GM23338 (cell line): ENCODE measurements at regions not wholly inside any gene's neighbourhood (a gene's known extent, or its start where the extent isn't known, plus 50 kb on each side); places are given as distances from the start of the nearest gene placed in this dataset.

ENCODE experiments used
- CREB1 ChIP-seq: fragments of 250-450 bp; sonication (Bioruptor Pico); IDR thresholded peaks from 2 replicates; pipeline ENCODE4 v1.5.0; 2020; ENCODE audit warnings: low read depth, mild to moderate bottlenecking, moderate library complexity
- EZH2 ChIP-seq: fragments of 200-600 bp; sonication (generic); IDR thresholded peaks from one replicate; pipeline ENCODE4 v1.8.0; 2017; ENCODE audit warnings: antibody characterized with exemption, mild to moderate bottlenecking, low read depth; ENCODE audit not compliant: unreplicated experiment
- EZH2phosphoT487 ChIP-seq: fragments of 200-600 bp; sonication (generic); IDR thresholded peaks from one replicate; pipeline ENCODE4 v1.8.1; 2018; ENCODE audit warnings: antibody characterized with exemption; ENCODE audit not compliant: unreplicated experiment
- JUNB ChIP-seq: IDR thresholded peaks from one replicate; pipeline ENCODE4 v1.6.1; 2016; ENCODE audit warnings: antibody characterized with exemption; ENCODE audit not compliant: unreplicated experiment
- POLR2AphosphoS5 ChIP-seq: IDR thresholded peaks from 2 replicates; pipeline ENCODE4 v1.6.1; 2016; ENCODE audit warnings: antibody characterized with exemption, low read depth
- ZNF331 ChIP-seq: fragments of 250-450 bp; sonication (Bioruptor Pico); IDR thresholded peaks from 2 replicates; pipeline ENCODE4 v1.5.0; 2020; ENCODE audit warnings: low read depth, mild to moderate bottlenecking, moderate library complexity
- TF ChIP-seq, protein P1 (sequence below), 2 experiments: fragments of 200-600 bp in 1 of 2; sonication (generic) in 1 of 2; conservative IDR thresholded peaks; 2 replicates each; pipeline versions ENCODE4 v1.5.1 to v1.6.1; 2016 to 2017; ENCODE audit warnings: antibody characterized with exemption in 2 of 2, low read depth in 2 of 2, mild to moderate bottlenecking in 2 of 2, moderate library complexity in 1 of 2
- TF ChIP-seq, protein P2 (sequence below): IDR thresholded peaks from one replicate; pipeline ENCODE4 v1.6.1; 2018; ENCODE audit warnings: antibody characterized with exemption; ENCODE audit not compliant: unreplicated experiment
- TF ChIP-seq, protein P3 (sequence below): IDR thresholded peaks from 2 replicates; pipeline ENCODE4 v1.6.1; 2016; ENCODE audit warnings: antibody characterized with exemption
- TF ChIP-seq, protein P4 (sequence below): fragments of 250-450 bp; sonication (Bioruptor Pico); IDR thresholded peaks from 2 replicates; pipeline ENCODE4 v1.5.0; 2020; ENCODE audit warnings: mild to moderate bottlenecking, moderate library complexity

DNA sequence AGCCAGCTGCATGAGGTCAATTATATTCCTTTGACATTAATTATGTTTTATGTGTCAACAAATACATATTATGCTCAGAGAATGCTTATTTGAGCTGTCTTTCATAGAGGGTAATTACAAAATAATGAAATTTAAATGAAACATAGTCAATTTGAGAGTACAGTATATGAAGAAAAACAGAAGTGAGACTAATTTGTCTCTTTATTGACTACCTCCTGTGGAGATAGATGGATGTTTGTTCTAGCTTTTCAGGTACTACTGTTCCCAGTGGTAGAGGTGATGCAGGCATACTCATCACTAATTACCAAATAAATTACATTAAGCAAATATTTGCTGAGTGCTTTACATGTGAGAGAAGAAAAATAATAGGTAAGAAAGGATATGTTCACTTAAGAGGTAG is 1129.6 kb downstream of the OTOL1 start:
- TF ChIP-seq POLR2AphosphoS5 (no peak), CREB1 (CRISPR knock-in tag) (no peak), EZH2 (no peak), EZH2phosphoT487 (no peak), JUNB (no peak), ZNF331 (CRISPR knock-in tag) (no peak)
- TF ChIP-seq, protein P1, sequence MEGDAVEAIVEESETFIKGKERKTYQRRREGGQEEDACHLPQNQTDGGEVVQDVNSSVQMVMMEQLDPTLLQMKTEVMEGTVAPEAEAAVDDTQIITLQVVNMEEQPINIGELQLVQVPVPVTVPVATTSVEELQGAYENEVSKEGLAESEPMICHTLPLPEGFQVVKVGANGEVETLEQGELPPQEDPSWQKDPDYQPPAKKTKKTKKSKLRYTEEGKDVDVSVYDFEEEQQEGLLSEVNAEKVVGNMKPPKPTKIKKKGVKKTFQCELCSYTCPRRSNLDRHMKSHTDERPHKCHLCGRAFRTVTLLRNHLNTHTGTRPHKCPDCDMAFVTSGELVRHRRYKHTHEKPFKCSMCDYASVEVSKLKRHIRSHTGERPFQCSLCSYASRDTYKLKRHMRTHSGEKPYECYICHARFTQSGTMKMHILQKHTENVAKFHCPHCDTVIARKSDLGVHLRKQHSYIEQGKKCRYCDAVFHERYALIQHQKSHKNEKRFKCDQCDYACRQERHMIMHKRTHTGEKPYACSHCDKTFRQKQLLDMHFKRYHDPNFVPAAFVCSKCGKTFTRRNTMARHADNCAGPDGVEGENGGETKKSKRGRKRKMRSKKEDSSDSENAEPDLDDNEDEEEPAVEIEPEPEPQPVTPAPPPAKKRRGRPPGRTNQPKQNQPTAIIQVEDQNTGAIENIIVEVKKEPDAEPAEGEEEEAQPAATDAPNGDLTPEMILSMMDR (conservative IDR thresholded peaks at IDR 0.05; ENCODE audit: low read depth in 2 of 2) = no peak
- TF ChIP-seq, protein P2, sequence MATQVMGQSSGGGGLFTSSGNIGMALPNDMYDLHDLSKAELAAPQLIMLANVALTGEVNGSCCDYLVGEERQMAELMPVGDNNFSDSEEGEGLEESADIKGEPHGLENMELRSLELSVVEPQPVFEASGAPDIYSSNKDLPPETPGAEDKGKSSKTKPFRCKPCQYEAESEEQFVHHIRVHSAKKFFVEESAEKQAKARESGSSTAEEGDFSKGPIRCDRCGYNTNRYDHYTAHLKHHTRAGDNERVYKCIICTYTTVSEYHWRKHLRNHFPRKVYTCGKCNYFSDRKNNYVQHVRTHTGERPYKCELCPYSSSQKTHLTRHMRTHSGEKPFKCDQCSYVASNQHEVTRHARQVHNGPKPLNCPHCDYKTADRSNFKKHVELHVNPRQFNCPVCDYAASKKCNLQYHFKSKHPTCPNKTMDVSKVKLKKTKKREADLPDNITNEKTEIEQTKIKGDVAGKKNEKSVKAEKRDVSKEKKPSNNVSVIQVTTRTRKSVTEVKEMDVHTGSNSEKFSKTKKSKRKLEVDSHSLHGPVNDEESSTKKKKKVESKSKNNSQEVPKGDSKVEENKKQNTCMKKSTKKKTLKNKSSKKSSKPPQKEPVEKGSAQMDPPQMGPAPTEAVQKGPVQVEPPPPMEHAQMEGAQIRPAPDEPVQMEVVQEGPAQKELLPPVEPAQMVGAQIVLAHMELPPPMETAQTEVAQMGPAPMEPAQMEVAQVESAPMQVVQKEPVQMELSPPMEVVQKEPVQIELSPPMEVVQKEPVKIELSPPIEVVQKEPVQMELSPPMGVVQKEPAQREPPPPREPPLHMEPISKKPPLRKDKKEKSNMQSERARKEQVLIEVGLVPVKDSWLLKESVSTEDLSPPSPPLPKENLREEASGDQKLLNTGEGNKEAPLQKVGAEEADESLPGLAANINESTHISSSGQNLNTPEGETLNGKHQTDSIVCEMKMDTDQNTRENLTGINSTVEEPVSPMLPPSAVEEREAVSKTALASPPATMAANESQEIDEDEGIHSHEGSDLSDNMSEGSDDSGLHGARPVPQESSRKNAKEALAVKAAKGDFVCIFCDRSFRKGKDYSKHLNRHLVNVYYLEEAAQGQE = no peak
- TF ChIP-seq, protein P3, sequence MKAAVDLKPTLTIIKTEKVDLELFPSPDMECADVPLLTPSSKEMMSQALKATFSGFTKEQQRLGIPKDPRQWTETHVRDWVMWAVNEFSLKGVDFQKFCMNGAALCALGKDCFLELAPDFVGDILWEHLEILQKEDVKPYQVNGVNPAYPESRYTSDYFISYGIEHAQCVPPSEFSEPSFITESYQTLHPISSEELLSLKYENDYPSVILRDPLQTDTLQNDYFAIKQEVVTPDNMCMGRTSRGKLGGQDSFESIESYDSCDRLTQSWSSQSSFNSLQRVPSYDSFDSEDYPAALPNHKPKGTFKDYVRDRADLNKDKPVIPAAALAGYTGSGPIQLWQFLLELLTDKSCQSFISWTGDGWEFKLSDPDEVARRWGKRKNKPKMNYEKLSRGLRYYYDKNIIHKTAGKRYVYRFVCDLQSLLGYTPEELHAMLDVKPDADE = no peak
- TF ChIP-seq, protein P4, sequence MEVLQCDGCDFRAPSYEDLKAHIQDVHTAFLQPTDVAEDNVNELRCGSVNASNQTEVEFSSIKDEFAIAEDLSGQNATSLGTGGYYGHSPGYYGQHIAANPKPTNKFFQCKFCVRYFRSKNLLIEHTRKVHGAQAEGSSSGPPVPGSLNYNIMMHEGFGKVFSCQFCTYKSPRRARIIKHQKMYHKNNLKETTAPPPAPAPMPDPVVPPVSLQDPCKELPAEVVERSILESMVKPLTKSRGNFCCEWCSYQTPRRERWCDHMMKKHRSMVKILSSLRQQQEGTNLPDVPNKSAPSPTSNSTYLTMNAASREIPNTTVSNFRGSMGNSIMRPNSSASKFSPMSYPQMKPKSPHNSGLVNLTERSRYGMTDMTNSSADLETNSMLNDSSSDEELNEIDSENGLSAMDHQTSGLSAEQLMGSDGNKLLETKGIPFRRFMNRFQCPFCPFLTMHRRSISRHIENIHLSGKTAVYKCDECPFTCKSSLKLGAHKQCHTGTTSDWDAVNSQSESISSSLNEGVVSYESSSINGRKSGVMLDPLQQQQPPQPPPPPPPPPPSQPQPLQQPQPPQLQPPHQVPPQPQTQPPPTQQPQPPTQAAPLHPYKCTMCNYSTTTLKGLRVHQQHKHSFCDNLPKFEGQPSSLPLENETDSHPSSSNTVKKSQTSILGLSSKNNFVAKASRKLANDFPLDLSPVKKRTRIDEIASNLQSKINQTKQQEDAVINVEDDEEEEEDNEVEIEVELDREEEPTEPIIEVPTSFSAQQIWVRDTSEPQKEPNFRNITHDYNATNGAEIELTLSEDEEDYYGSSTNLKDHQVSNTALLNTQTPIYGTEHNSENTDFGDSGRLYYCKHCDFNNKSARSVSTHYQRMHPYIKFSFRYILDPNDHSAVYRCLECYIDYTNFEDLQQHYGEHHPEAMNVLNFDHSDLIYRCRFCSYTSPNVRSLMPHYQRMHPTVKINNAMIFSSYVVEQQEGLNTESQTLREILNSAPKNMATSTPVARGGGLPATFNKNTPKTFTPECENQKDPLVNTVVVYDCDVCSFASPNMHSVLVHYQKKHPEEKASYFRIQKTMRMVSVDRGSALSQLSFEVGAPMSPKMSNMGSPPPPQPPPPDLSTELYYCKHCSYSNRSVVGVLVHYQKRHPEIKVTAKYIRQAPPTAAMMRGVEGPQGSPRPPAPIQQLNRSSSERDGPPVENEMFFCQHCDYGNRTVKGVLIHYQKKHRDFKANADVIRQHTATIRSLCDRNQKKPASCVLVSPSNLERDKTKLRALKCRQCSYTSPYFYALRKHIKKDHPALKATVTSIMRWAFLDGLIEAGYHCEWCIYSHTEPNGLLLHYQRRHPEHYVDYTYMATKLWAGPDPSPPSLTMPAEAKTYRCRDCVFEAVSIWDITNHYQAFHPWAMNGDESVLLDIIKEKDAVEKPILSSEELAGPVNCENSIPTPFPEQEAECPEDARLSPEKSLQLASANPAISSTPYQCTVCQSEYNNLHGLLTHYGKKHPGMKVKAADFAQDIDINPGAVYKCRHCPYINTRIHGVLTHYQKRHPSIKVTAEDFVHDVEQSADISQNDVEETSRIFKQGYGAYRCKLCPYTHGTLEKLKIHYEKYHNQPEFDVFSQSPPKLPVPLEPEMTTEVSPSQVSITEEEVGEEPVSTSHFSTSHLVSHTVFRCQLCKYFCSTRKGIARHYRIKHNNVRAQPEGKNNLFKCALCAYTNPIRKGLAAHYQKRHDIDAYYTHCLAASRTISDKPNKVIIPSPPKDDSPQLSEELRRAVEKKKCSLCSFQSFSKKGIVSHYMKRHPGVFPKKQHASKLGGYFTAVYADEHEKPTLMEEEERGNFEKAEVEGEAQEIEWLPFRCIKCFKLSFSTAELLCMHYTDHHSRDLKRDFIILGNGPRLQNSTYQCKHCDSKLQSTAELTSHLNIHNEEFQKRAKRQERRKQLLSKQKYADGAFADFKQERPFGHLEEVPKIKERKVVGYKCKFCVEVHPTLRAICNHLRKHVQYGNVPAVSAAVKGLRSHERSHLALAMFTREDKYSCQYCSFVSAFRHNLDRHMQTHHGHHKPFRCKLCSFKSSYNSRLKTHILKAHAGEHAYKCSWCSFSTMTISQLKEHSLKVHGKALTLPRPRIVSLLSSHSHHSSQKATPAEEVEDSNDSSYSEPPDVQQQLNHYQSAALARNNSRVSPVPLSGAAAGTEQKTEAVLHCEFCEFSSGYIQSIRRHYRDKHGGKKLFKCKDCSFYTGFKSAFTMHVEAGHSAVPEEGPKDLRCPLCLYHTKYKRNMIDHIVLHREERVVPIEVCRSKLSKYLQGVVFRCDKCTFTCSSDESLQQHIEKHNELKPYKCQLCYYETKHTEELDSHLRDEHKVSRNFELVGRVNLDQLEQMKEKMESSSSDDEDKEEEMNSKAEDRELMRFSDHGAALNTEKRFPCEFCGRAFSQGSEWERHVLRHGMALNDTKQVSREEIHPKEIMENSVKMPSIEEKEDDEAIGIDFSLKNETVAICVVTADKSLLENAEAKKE (CRISPR knock-in tag) = no peak
